Adrenal gland (tissue), 5 donors: ENCODE measurements at regions not wholly inside any gene's neighbourhood (a gene's known extent, or its start where the extent isn't known, plus 50 kb on each side); places are given as distances from the start of the nearest gene placed in this dataset.

Experiments
- CTCF ChIP-seq, 6 experiments: fragments of 450-650 bp in 4 of 6; fragments of 200-600 bp in 2 of 6; sonication (generic) in 1 of 6; IDR thresholded peaks; 1 replicate in 5 of 6; 2 replicates in 1 of 6; pipeline versions ENCODE4 v1.5.1 to v1.8.0; 2016 to 2021; ENCODE audit warnings: antibody characterized with exemption in 6 of 6, mild to moderate bottlenecking in 2 of 6, moderate library complexity in 1 of 6
- POLR2A ChIP-seq, 2 donors: fragments of 450-650 bp; IDR thresholded peaks; one replicate each; pipeline ENCODE4 v1.6.1; 2017; ENCODE audit warnings: antibody characterized with exemption in 2 of 2, mild to moderate bottlenecking in 2 of 2, moderate library complexity in 1 of 2
- donor health status: DM: no; HTN: no; CAD: no.

- TF ChIP-seq POLR2A (IDR thresholded peaks at IDR 0.05) (no peak), CTCF (IDR thresholded peaks at IDR 0.05) (no peak)
Observed at GRCh38 chr3:152621006-152621868, 213.7 kb upstream of the P2RY1 start.
